ENCODE measurements at regions not wholly inside any gene's neighbourhood (a gene's known extent, or its start where the extent isn't known, plus 50 kb on each side); places are given as distances from the start of the nearest gene placed in this dataset.

- TF ChIP-seq CTCF (IDR thresholded peaks at IDR 0.05; ENCODE audit: low read length) (no peak), EZH2 (optimal IDR thresholded peaks at IDR 0.05; ENCODE audit: low read depth, low read length) (no peak)
These were observed 303.6 kb upstream of the FAM78B start for GRCh38 chr1:166470441-166470840.

Data from MM.1S (cell line).